Liver (tissue), 3 donors: ENCODE measurements at regions not wholly inside any gene's neighbourhood (a gene's known extent, or its start where the extent isn't known, plus 50 kb on each side); places are given as distances from the start of the nearest gene placed in this dataset.

ENCODE experiments used
- ATF3 ChIP-seq: IDR thresholded peaks from 2 replicates; pipeline ENCODE4 v1.6.1; 2016; ENCODE audit warnings: antibody characterized with exemption
- CTCF ChIP-seq: fragments of 150-350 bp; IDR thresholded peaks from 2 replicates; pipeline ENCODE4 v1.5.1; 2017; ENCODE audit warnings: improper control_type of control experiment, low read depth, low read length; ENCODE audit not compliant: missing input control
- EGR1 ChIP-seq, 2 donors: IDR thresholded peaks; 2 replicates each; pipeline ENCODE4 v1.6.1; 2016 to 2018; ENCODE audit warnings: antibody characterized with exemption in 2 of 2, low read depth in 2 of 2
- HNF4A ChIP-seq, 2 donors: conservative IDR thresholded peaks; 2 replicates each; pipeline ENCODE4 v1.6.1; 2016; ENCODE audit warnings: antibody characterized with exemption in 2 of 2, mild to moderate bottlenecking in 2 of 2
- HNF4G ChIP-seq: IDR thresholded peaks from 2 replicates; pipeline ENCODE4 v1.6.1; 2016; ENCODE audit warnings: antibody characterized with exemption
- JUND ChIP-seq, 2 donors: IDR thresholded peaks; 2 replicates each; pipeline ENCODE4 v1.6.1; 2016; ENCODE audit warnings: antibody characterized with exemption in 2 of 2
- RAD21 ChIP-seq, 2 donors: IDR thresholded peaks; 2 replicates each; pipeline ENCODE4 v1.6.1; 2016; ENCODE audit warnings: antibody characterized with exemption in 2 of 2, mild to moderate bottlenecking in 2 of 2
- REST ChIP-seq: IDR thresholded peaks from 2 replicates; pipeline ENCODE4 v1.6.1; 2016; ENCODE audit warnings: antibody characterized with exemption, mild to moderate bottlenecking
- RXRA ChIP-seq, 2 donors: IDR thresholded peaks; 2 replicates each; pipeline ENCODE4 v1.6.1; 2017 to 2018; ENCODE audit warnings: antibody characterized with exemption in 2 of 2, mild to moderate bottlenecking in 1 of 2
- SP1 ChIP-seq: IDR thresholded peaks from 2 replicates; pipeline ENCODE4 v1.6.1; 2018; ENCODE audit warnings: antibody characterized with exemption, mild to moderate bottlenecking
- TAF1 ChIP-seq: conservative IDR thresholded peaks from 2 replicates; pipeline ENCODE4 v1.6.1; 2016; ENCODE audit warnings: antibody characterized with exemption, mild to moderate bottlenecking
- YY1 ChIP-seq: IDR thresholded peaks from 2 replicates; pipeline ENCODE4 v1.6.1; 2016; ENCODE audit warnings: antibody characterized with exemption, mild to moderate bottlenecking
- donor health status: healthy.
- donor health status: healthy.

- TF ChIP-seq RAD21 (IDR thresholded peaks at IDR 0.05) (no peak), REST (no peak), CTCF (no peak), HNF4G (no peak), RXRA (IDR thresholded peaks at IDR 0.05) (no peak), SP1 (no peak), EGR1 (IDR thresholded peaks at IDR 0.05; ENCODE audit: low read depth in 2 of 2) (no peak), JUND (IDR thresholded peaks at IDR 0.05) (no peak), YY1 (no peak), ATF3 (no peak), HNF4A (conservative IDR thresholded peaks at IDR 0.05) (no peak), TAF1 (no peak)
Observed at GRCh38 chr4:37051111-37051510, 193.4 kb upstream of the NWD2 start.
